HepG2 (cell line): ENCODE measurements at regions not wholly inside any gene's neighbourhood (a gene's known extent, or its start where the extent isn't known, plus 50 kb on each side); places are given as distances from the start of the nearest gene placed in this dataset.

Experiments used
- CENPBD1 ChIP-seq: sonication (generic); formaldehyde crosslinking; IDR thresholded peaks from 2 replicates; pipeline ENCODE4 v1.8.0; 2022; ENCODE audit warnings: missing genetic modification reagents, low read depth, mild to moderate bottlenecking, borderline replicate concordance
- KDM4B ChIP-seq: sonication (generic); formaldehyde crosslinking; IDR thresholded peaks from 2 replicates; pipeline ENCODE4 v1.4.0; 2020; ENCODE audit warnings: missing genetic modification reagents
- KDM6A ChIP-seq: IDR thresholded peaks from 2 replicates; pipeline ENCODE4 v1.6.1; 2016; ENCODE audit warnings: low read depth
- MIXL1 ChIP-seq: IDR thresholded peaks from 2 replicates; pipeline ENCODE4 v1.6.1; 2016
- MXD1 ChIP-seq: sonication (generic); formaldehyde crosslinking; IDR thresholded peaks from 2 replicates; pipeline ENCODE4 v1.4.0; 2020; ENCODE audit warnings: mild to moderate bottlenecking, missing genetic modification reagents
- NKX3-1 ChIP-seq: sonication (generic); formaldehyde crosslinking; IDR thresholded peaks from 2 replicates; pipeline ENCODE4 v1.5.0; 2020; ENCODE audit warnings: missing genetic modification reagents
- SIX4 ChIP-seq: sonication (generic); formaldehyde crosslinking; IDR thresholded peaks from 2 replicates; pipeline ENCODE4 v1.4.0; 2020; ENCODE audit warnings: missing genetic modification reagents
- SRF ChIP-seq: IDR thresholded peaks from 2 replicates; pipeline ENCODE4 v1.6.1; 2011; ENCODE audit warnings: mild to moderate bottlenecking, low read depth, low read length, moderate library complexity
- TCF7L2 ChIP-seq: IDR thresholded peaks from 2 replicates; pipeline ENCODE4 v1.6.1; 2011; ENCODE audit warnings: mild to moderate bottlenecking, low read depth, low read length, moderate library complexity
- ZBTB26 ChIP-seq: IDR thresholded peaks from 2 replicates; pipeline ENCODE4 v1.6.1; 2016; ENCODE audit warnings: missing compliant biosample characterization, missing genetic modification reagents, borderline replicate concordance
- ZBTB43 ChIP-seq: sonication (generic); formaldehyde crosslinking; conservative IDR thresholded peaks from 2 replicates; pipeline ENCODE4 v1.4.0; 2020; ENCODE audit warnings: missing genetic modification reagents
- ZFP82 ChIP-seq: sonication (generic); formaldehyde crosslinking; IDR thresholded peaks from 2 replicates; pipeline ENCODE4 v1.5.1; 2020; ENCODE audit warnings: mild to moderate bottlenecking, missing genetic modification reagents, borderline replicate concordance
- ZNF280D ChIP-seq: sonication (generic); formaldehyde crosslinking; IDR thresholded peaks from 2 replicates; pipeline ENCODE4 v1.5.1; 2020; ENCODE audit warnings: mild to moderate bottlenecking, missing genetic modification reagents
- ZNF687 ChIP-seq: sonication (generic); formaldehyde crosslinking; IDR thresholded peaks from 2 replicates; pipeline ENCODE4 v1.5.1; 2020; ENCODE audit warnings: mild to moderate bottlenecking, missing genetic modification reagents, moderate library complexity
- ZNF704 ChIP-seq: sonication (generic); formaldehyde crosslinking; IDR thresholded peaks from 2 replicates; pipeline ENCODE4 v1.8.1; 2023; ENCODE audit warnings: mild to moderate bottlenecking, inconsistent platforms, moderate library complexity, missing genetic modification reagents, borderline replicate concordance

GRCh38 chr13:22793598-22794134, 387.1 kb upstream of the SGCG start (continued):
- TF ChIP-seq ZNF704 (no peak), ZNF687 (no peak), ZFP82 (CRISPR knock-in tag) (no peak), ZBTB26 (peak; percentile 93), KDM4B (CRISPR knock-in tag) (0 out of 2 replicates have a peak, but pooled peaks have one; percentile 30), CENPBD1 (CRISPR knock-in tag) (no peak), MXD1 (no peak), TCF7L2 (peak; percentile 91), NKX3-1 (CRISPR knock-in tag) (peak; percentile 22; the same call in 1 of the 2 replicates), KDM6A (CRISPR knock-in tag) (peak; percentile 66; the same call in 1 of the 2 replicates), ZBTB43 (CRISPR knock-in tag) (peak; percentile 88), SRF (peak; percentile 96), SIX4 (peak; percentile 97), ZNF280D (CRISPR knock-in tag) (no peak), MIXL1 (CRISPR knock-in tag) (no peak)
